Prostate gland (tissue), 2 donors: ENCODE measurements at regions not wholly inside any gene's neighbourhood (a gene's known extent, or its start where the extent isn't known, plus 50 kb on each side); places are given as distances from the start of the nearest gene placed in this dataset.

ENCODE experiments used
- CTCF ChIP-seq, 4 experiments: fragments of 200-600 bp in 2 of 4; fragments of 450-650 bp in 2 of 4; sonication (generic) in 2 of 4; IDR thresholded peaks; 1 replicate in 3 of 4; 2 replicates in 1 of 4; pipeline ENCODE4 v1.5.1; 2016 to 2019; ENCODE audit warnings: antibody characterized with exemption in 4 of 4, mild to moderate bottlenecking in 2 of 4, moderate library complexity in 2 of 4
- POLR2A ChIP-seq: fragments of 450-650 bp; IDR thresholded peaks from one replicate; pipeline ENCODE4 v1.6.1; 2016; ENCODE audit warnings: antibody characterized with exemption, mild to moderate bottlenecking

GRCh38 chr19:13693889-13694288 is 70.4 kb upstream of the MRI1 start:
- TF ChIP-seq CTCF (IDR thresholded peaks at IDR 0.05): no peak
- TF ChIP-seq POLR2A: no peak
